ENCODE measurements at regions not wholly inside any gene's neighbourhood (a gene's known extent, or its start where the extent isn't known, plus 50 kb on each side); places are given as distances from the start of the nearest gene placed in this dataset.

DNA sequence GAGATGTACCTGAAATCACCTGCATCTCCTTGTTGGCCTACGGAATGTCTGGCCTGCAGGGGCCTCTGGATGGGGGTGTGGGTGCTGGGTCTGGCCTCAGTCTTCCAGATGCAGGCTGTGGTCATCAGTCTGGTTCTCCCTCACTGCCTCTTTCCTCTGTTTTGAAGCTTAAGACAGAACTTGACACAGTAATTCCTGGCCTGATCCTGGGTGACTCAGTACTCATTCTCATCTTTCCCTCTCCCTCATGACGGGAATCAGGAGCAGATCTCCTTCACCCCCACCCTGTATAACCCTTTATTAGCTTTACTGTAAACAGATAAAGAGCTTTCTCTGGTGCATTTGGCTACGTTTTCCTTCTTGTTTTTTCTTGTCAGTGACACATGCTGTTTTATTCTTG lies 89.3 kb upstream of the ADAMTS16 start:
- no peaks in the 10 kb centered on the region for H3K9me1 ChIP-seq (replicated peaks; ENCODE audit: control insufficient read depth, extremely low read depth, insufficient read depth, low read length)
- H3K36me3 ChIP-seq (ENCODE audit: control insufficient read depth in 2 of 2, extremely low read depth in 1 of 2, insufficient read depth in 2 of 2, low read length in 2 of 2) = no peaks in the 10 kb centered on the region
- no TSS peak for BruUV-seq (replicated peaks)
- no peak overlapping the region for H3K9ac ChIP-seq (replicated peaks; ENCODE audit: extremely low read depth, insufficient read depth, low read length)
- H3K9me3 ChIP-seq (replicated peaks; ENCODE audit: control insufficient read depth, insufficient read depth, low read length) = peaks cover 8% of the 10 kb centered on the region
- H4K20me1 ChIP-seq (replicated peaks; ENCODE audit: control insufficient read depth, extremely low read depth, insufficient read depth, low read length) = no peaks in the 10 kb centered on the region
- H3K27me3 ChIP-seq (ENCODE audit: control insufficient read depth in 2 of 2, insufficient read depth in 2 of 2, low read length in 2 of 2) = no peaks in the 10 kb centered on the region
- FAIRE-seq (no peak), DNase-seq (ENCODE audit: low read depth, low spot score) (no peak)
- ChIA-PET POLR2A (no interaction called here), CTCF (no interaction called here)
- no peak overlapping the region for H3K4me3 ChIP-seq (replicated peaks in 1 of 3; ENCODE audit: insufficient read depth in 1 of 3, low read depth in 1 of 3, low read length in 3 of 3)
- H3K27ac ChIP-seq (ENCODE audit: insufficient read depth, low read depth, low read length) = no peak overlapping the region
- TF ChIP-seq MYC (IDR thresholded peaks at IDR 0.05; ENCODE audit: low read depth, low read length) (no peak), POLR2AphosphoS5 (IDR thresholded peaks at IDR 0.05; ENCODE audit: insufficient read depth, low read depth, low read length) (no peak), EZH2 (IDR thresholded peaks at IDR 0.05; ENCODE audit: borderline replicate concordance, low read depth, low read length, severe bottlenecking) (no peak), MAX (IDR thresholded peaks at IDR 0.05; ENCODE audit: insufficient read depth, insufficient read length) (no peak), GATA2 (IDR thresholded peaks at IDR 0.05; ENCODE audit: insufficient read depth, insufficient read length, low read depth, low read length) (no peak)
- H2AFZ ChIP-seq (ENCODE audit: low read depth, low read length) = no peak overlapping the region
- dilution Hi-C loops (cut with MboI; ENCODE audit: extremely low pct_ligation_motif_present, low sequenced_read_pairs) (no loop called here), intact Hi-C loops (cut with micrococcal nuclease) (no loop called here)
- H3K4me1 ChIP-seq (ENCODE audit: control insufficient read depth, extremely low read depth, insufficient read depth, low read length) = no peaks in the 10 kb centered on the region
- H3K79me2 ChIP-seq (ENCODE audit: control insufficient read depth, insufficient read depth, low read length) = no peaks in the 10 kb centered on the region
- H3K4me2 ChIP-seq (ENCODE audit: insufficient read depth, low read length) = no peak overlapping the region

DNA sequence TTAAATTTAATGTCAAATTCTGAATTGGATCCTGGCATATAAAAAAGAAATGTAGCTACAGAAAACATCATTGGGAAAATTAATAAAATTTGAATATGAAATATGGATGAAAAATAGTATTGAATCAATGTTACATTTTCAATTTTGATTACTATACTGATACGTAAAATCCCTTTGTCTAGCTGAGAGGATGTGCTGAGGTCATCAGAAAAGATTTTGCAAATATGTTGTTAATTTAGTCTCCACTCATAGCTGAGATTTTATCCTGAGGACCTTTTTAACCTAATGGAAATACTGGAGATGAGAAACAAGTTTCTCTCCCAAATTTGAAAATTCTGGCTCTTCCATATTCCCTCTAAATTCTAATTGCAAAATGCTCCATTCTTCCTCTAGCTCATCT lies 84.4 kb upstream of the ADAMTS16 start:
- dilution Hi-C loops (cut with MboI; ENCODE audit: extremely low pct_ligation_motif_present, low sequenced_read_pairs) (no loop called here), intact Hi-C loops (cut with micrococcal nuclease) (no loop called here)
- H3K27ac ChIP-seq (ENCODE audit: insufficient read depth, low read depth, low read length) = no peak overlapping the region
- no peaks in the 10 kb centered on the region for H4K20me1 ChIP-seq (replicated peaks; ENCODE audit: control insufficient read depth, extremely low read depth, insufficient read depth, low read length)
- no peaks in the 10 kb centered on the region for H3K79me2 ChIP-seq (ENCODE audit: control insufficient read depth, insufficient read depth, low read length)
- H3K9me3 ChIP-seq (replicated peaks; ENCODE audit: control insufficient read depth, insufficient read depth, low read length) = peaks cover 4% of the 10 kb centered on the region
- no peaks in the 10 kb centered on the region for H3K4me1 ChIP-seq (ENCODE audit: control insufficient read depth, extremely low read depth, insufficient read depth, low read length)
- CTCF ChIA-PET = no interaction called here
- POLR2A ChIA-PET = no interaction called here
- H2AFZ ChIP-seq (ENCODE audit: low read depth, low read length) = no peak overlapping the region
- no peak for FAIRE-seq
- H3K9ac ChIP-seq (replicated peaks; ENCODE audit: extremely low read depth, insufficient read depth, low read length) = no peak overlapping the region
- TF ChIP-seq POLR2A (IDR thresholded peaks at IDR 0.05; ENCODE audit: low read depth, low read length) (no peak), GATA2 (IDR thresholded peaks at IDR 0.05; ENCODE audit: insufficient read depth, insufficient read length, low read depth, low read length) (no peak), JUN (IDR thresholded peaks at IDR 0.05; ENCODE audit: borderline replicate concordance, insufficient read depth, insufficient read length, low read depth) (no peak), MAX (IDR thresholded peaks at IDR 0.05; ENCODE audit: insufficient read depth, insufficient read length) (no peak), FOS (IDR thresholded peaks at IDR 0.05; ENCODE audit: borderline replicate concordance, insufficient read depth, low read length) (no peak), MYC (IDR thresholded peaks at IDR 0.05; ENCODE audit: low read depth, low read length) (no peak)
- H3K9me1 ChIP-seq (replicated peaks; ENCODE audit: control insufficient read depth, extremely low read depth, insufficient read depth, low read length) = no peaks in the 10 kb centered on the region
- BruUV-seq (replicated peaks) = no TSS peak
- H3K4me3 ChIP-seq (replicated peaks in 1 of 3; ENCODE audit: insufficient read depth in 1 of 3, low read depth in 1 of 3, low read length in 3 of 3) = no peak overlapping the region
- no peak overlapping the region for H3K4me2 ChIP-seq (ENCODE audit: insufficient read depth, low read length)
- H3K36me3 ChIP-seq (ENCODE audit: control insufficient read depth in 2 of 2, extremely low read depth in 1 of 2, insufficient read depth in 2 of 2, low read length in 2 of 2) = no peaks in the 10 kb centered on the region
- no peaks in the 10 kb centered on the region for H3K27me3 ChIP-seq (ENCODE audit: control insufficient read depth in 2 of 2, insufficient read depth in 2 of 2, low read length in 2 of 2)
- no peak for DNase-seq (ENCODE audit: low read depth, low spot score)
